Jurkat, Clone E6-1 (cell line): ENCODE measurements at regions not wholly inside any gene's neighbourhood (a gene's known extent, or its start where the extent isn't known, plus 50 kb on each side); places are given as distances from the start of the nearest gene placed in this dataset.

ENCODE experiments used
- DNase-seq: peaks from one replicate; pipeline ENCODE4 v3.0.0-alpha.2; 2011; ENCODE audit warnings: low read depth, low spot score
- H3K4me3 ChIP-seq: 2 replicates; pipeline ENCODE4 v1.5.1; 2011; ENCODE audit warnings: mild to moderate bottlenecking, low read length, control low read depth, moderate library complexity

DNA sequence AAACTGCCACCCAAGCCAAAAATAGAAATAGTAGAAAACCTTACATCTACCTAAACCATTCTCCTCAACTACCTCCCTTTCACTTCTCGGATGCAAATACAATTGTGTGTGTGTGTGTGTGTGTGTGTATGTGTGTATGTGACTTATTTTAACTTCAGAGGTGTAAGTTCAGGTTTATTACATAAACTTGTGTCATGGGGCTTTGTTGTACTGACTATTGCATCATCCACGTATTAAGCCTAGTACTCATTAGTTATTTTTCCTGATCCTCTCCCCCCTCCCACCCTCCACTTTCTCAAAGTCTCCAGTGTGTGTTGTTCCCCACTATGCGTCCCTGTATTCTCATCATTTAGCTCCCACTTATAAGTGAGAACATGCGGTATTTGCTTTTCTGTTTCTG, 592.5 kb upstream of the ATP2B1 start:
- H3K4me3 ChIP-seq: no peak overlapping the region

DNA sequence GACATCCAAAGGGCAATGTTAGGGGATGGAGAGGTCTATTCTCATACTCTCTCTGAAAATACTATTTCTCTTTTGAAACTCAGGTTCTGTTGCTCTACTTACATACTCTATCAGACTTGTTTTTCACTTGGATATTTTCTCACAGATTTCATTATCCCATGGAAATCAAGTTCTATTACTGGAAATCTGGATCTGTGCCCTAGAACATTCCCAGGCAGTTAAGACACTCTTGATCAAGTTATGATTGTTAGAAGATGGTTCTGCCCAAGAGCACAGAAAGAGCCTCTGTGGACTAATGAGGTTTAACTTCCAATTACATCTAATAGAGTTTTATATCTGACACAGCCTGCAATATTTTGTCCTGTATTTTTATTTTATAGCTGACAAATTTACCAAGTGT, 591.0 kb upstream of the ATP2B1 start:
- H3K4me3 ChIP-seq: no peak overlapping the region
- DNase-seq: no peak

More for the DNA sequence above, 592.5 kb upstream of the ATP2B1 start:
- DNase-seq: no peak

DNA sequence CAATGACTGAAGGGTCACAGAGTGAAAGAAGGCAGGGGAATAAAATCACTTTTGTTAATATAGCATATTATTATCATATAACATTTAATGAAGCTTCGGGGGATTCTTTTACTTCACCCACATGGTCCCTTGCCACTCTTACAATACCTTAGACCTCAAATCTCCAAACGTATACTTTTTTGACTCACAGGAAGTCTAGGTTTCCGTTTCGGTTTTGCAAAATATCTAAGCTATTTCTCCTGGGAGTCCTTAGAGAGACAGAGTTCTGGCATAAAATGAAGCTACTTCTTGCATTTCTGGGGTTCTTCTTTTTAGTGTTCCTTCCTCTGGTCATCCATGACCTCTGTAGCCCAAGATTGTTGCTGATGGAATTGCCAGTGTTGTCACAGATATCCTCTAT, 590.5 kb upstream of the ATP2B1 start:
- DNase-seq: no peak

DNA sequence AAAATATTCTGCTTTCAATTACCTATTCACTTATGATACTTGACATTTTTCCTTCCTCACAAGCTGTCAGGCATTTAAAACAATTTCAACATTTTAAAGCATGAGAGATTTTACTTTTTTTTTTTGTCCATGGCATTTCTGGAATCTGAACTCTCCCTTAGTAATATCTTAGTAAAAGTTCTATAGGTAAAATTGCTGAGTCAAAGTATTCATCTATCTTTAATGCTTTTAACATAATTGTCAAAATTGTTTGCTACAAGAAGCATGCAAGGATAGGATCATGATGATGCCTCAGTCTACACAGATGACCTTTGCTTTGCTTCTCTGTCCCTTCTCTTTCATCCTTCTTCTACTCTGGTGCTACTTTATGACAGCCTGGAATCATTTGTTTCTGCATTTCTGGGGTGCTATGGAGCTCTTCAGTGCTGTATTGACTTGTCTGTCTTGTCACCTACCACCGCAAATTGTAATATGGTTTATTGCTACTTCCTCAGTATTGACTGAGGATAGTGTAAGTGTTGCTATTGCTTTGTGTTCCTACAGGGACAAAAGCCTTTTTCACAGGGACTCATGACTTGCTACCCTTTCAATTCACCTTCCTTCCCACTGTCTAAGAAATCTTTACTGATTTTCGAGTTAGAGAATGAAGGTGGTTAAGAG, 589.8 kb upstream of the ATP2B1 start:
- DNase-seq: no peak
- H3K4me3 ChIP-seq: no peak overlapping the region

More for the DNA sequence above, 590.5 kb upstream of the ATP2B1 start:
- H3K4me3 ChIP-seq: no peak overlapping the region

DNA sequence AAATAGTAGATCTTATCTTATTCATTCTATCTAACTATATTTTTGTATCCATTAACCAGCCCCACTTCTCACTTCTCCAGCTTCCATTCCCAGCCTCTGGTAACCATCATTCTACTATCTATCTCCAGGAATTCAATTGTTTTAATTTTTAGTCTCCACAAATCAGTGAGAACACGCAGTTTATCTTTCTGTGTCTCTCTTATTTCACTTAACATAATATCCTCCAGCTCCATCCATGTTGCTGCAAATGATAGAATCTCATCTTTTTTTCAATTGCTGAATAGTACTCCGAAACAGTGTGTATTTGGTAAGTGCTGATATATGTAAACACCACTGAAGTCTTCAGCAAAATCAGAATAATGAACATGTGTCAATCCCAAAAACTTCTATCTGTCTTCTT, 587.2 kb upstream of the ATP2B1 start:
- DNase-seq: no peak
- H3K4me3 ChIP-seq: no peak overlapping the region

DNA sequence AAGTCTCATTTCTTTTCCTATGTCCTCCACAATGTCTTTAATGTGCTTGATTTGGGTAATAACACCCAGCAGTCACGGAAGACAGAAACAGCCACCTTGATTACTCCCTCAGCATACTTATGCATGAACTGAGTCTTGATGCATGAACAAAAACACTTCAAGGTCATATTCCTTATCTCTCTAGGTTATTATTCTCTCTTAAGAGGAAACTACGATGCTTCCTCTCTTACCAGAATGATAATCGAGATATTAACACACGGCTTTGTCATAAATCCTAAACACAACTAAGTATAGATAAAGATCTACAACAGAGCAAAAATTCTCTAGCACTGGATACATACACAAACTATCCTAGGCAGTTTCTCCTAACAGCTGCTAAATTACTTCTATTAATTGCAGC, 583.5 kb upstream of the ATP2B1 start:
- H3K4me3 ChIP-seq: no peak overlapping the region
- no peak for DNase-seq

DNA sequence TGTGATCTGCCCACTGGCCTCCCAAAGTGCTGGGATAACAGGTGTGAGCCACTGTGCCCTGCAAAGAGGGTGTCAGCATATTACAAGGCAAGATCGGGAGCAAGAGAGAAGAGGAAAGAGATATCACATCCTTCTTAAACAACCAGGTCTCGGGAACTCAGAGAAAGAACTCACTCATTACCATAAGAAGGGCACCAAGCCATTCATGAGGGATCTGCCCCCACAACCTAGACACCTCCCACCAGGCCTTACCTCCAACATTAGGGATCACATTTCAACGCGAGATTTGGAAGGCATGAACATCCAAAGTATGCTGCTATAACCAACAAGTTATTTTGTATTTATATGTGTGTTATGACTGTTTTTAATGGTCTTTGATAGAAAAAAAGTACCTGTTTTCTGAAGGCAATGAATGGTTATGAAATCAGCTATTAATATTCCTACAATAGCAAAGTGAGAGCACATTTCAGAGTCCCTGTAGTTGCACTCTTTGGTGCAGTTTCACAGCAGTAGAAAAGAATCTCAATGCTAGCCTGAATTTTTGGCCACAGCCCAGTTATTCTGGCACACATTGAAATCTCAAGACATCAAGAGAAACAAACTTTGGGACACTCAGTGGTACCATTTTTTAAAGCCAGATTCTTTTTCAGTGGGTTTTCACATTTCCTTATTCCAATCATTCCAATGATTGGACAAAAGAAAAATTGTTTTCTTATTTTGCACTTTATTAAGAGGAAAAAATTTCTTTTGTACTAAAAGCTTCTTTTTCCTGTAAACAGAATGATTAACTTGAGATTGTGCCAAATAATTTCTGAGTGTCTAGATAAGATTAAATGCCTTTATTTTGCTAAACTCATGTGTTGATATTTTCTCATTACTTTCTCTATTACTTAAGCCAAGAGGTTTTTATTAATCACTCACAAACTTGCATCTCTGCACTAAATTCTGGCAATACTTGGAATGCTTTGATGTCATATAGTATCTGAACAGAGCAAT, 582.6 kb upstream of the ATP2B1 start:
- H3K4me3 ChIP-seq: no peak overlapping the region
- no peak for DNase-seq

DNA sequence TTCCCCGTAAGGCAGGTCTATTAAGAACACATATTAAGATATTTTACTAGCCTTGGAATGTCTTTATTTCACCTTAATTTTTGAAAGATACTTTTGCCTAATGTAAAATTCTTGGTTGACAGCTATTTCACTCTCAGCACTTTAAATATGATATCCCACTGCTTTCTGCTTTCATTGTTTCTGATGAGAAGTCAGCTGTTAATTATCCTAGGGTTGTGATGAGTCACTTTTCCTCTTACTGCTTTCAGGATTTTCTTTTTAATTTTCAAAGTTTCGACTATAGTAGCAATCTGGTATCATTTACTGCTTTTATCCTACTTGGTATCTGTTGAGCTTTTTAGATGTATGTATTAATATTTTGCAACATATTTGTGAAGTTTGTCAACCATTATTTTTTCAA, 578.9 kb upstream of the ATP2B1 start:
- DNase-seq: no peak

DNA sequence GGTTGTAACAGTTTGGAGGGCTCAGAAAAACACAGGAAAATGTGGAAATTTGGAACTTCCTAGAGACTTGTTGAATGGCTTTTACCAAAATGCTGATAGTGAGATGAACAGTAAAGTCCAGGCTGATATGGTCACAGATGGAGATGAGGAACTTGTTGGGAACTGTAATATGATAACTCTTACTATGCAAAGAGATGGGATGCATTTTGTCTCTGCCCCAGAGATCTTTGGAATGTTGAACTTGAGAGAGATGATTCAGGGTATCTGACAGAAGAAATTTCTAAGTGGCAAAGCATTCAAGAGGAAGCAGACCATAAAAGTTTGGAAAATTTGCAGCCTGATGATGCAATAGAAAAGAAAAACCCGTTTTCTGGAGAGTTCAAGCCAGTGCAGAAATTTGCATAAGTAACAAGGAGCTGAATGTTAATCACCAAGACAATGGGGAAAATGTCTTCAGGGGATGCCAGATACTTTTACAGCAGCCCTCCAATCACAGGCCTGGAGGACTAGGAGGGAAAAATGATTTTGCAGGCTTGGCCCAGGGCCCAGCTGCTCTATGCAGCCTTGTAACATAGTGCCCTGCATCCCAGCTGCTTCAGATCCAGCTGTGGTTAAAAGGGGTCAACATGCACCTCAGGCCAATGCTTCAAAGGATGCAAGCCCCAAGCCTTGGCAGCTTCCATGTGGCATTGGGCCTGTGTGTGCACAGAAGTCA, 572.7 kb upstream of the ATP2B1 start:
- H3K4me3 ChIP-seq: no peak overlapping the region

More for the DNA sequence above, 578.9 kb upstream of the ATP2B1 start:
- H3K4me3 ChIP-seq: no peak overlapping the region

DNA sequence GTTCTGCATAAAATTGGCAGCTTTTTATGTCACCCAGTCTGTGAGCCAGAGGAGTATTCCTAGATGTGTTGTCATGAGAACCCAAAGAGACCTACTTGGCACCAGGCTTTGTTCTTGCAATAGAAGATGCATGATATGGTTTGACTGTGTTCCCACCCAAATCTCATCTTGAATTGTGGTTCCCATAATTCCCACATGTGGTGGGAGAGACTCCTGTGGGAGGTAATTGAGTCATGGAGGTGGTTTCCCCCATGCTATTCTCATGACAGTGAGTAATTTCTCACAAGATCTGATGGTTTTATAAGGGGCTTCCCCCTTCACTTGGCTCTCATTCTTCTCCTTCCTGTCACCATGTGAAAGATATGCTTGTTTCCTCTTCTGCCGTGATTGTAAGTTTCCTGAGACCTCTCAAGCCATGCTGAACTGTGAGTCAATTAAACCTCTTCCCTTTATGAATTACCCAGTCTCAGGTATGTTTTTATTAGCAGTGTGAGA, 572.0 kb upstream of the ATP2B1 start:
- no peak overlapping the region for H3K4me3 ChIP-seq
- no peak for DNase-seq

More for the DNA sequence above, 572.7 kb upstream of the ATP2B1 start:
- no peak for DNase-seq

DNA sequence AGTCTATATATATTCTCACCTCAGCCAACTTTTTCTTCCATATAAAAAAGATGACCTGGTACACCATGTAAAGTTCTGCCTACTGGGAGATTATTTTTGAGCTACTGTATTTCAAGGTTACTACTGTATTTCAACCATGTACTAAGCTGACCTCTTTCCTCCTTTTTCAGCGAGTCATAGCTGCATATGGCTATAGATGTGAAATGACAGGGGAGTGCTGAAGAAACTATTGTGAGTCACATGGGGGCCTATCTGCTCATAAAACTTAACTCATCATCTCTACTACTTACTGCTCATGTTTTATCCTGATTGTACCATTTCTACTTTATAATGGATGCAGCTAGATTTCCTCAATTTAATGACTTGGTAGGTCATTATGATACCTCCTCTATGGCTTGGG, 571.4 kb upstream of the ATP2B1 start:
- no peak for DNase-seq
- H3K4me3 ChIP-seq: no peak overlapping the region

DNA sequence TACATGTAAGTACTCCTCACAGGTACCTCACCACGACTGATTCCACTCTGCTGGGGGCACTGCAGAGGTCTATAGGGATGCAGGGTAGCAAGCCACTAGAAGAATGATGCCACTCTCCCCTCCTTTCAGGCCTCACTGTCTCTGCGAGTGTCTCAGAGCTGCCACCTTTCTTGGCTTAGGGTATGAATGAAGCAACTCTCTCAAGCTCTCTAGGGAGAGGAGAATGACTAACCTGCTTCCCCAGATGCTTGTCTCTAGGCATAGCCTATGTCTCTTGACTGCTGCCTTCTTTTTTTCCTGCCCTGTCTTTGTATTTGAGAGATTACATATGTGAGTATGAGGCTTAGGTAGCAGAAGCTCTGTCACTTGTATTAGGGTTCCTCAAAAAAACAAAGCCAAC, 566.5 kb upstream of the ATP2B1 start:
- DNase-seq: no peak
- H3K4me3 ChIP-seq: no peak overlapping the region

DNA sequence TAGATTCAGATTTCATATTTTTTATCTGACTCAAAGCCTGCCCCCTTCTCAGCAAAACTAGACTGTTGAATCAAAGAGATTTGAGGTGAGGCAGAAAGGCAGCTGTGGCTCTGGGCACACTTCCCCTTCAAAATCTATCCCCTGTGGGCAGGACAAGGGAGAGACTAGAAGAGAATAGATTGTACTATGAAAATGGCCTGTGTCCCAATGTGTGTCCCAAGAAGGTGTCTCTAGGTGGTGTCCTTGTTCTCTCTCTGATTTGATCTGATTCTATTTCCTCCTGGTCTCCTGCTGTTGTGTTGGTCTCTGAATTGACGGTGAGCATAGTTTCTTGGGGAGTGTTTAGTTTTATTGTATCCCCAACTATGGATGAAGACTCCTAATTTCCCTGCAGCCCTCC, 565.8 kb upstream of the ATP2B1 start:
- DNase-seq: no peak
- no peak overlapping the region for H3K4me3 ChIP-seq

DNA sequence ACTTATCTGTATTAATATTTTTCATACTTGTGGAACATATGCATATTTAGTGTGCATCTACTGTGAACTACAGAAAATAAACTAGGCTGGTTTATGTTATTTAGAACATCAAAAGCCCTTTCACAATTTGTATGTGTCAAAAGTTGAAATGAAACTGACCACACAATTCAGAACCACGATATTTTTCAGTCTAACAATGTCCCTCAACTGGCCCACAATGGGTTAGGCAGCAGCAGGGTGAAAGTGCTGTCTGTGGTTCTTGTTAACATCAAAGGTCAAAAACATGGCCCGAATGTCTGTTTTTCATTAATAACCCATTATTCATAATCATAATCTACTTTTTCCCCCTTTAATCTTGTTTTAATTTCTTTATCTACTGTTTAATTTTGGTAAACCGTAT, 559.9 kb upstream of the ATP2B1 start:
- H3K4me3 ChIP-seq: no peak overlapping the region
- DNase-seq: no peak

DNA sequence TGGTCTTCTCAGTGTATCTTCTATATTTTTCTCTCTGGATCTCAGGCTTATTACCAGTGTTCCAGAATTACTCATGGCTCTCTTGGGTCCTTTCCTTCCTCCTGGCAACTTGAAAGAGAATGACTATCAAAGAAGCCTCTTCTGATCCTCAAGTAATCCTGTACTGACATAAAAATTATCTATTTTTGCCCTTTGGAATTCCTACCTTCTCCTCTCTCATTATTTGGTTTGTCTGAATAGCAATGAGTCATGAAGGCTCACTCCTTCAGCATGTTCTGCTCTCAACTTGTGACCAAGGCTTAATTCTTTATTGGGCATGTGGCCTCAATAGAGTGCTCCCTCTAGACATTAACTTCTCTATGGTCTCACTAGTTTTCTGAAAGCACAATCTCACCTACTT, 553.6 kb upstream of the ATP2B1 start:
- no peak overlapping the region for H3K4me3 ChIP-seq
- DNase-seq: no peak

DNA sequence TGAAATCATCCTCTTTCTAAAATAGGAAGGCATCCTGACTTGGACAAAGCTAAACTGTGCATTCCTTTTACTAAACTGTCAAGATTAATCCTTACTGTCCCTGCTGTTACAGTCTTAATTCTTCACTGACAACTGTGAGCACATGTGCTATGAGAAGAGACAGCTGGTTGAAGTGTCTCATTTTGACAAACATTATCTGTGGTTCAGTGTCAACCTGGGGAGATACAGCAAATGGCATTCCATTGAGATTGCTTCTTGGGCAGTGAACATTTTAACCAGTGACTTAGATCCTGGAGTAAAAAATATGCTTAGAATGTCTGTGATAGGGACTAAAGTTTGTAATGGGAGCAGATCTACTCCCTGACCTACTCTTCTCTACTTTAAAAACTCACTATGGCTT, 552.6 kb upstream of the ATP2B1 start:
- DNase-seq: no peak
- H3K4me3 ChIP-seq: no peak overlapping the region

DNA sequence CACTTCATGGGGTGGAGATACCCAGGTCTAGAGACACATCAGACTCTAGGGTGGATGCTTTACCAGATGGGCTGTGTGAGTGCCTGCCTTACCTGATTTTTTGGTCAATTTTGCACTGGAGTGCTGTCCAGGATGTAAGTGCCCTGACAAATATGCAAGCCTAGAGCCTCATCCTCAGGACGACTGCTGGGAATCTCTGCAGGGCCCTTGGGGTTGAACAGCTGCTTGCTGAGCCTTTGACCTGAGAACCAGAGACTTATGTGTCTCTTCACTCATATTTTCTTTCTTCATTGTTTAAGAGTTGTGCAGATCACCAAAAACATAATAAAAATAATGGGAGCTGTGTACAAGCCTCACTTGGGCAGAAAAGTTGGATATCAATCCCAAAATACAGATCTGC, 551.5 kb upstream of the ATP2B1 start:
- no peak overlapping the region for H3K4me3 ChIP-seq
- DNase-seq: no peak

DNA sequence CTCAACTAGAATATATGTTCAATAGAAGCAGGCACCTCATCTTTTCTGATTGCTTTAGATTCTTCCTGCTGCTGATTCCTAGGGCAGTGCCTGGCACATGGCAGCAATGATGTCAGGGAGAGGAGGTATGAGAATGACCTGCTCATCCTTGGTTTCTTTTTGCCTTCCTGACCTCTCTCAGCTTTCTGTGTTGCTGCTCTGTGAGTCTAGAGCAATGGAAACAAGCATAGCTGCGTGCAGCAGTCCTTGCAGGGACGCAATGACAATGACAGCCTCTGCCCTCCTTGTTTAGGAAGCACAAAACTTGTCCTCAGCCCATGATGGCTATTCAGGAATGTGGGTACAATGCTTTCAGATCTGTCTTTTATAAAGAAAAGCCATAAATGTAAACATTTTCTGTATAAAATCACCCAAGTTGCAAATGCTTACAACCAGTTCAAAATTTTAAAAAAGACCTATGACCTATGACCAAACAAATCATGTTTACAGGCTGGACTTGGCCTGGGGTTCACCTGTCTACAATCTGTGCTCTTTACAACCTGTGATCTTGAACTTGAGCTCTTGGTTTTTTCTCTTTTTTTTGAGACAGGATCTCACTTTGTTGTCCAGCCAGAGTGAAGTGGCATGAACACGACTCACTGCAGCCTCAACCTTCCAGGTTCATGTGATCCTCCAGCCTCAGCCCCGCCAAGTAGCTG, 549.4 kb upstream of the ATP2B1 start:
- no peak overlapping the region for H3K4me3 ChIP-seq
- no peak for DNase-seq

DNA sequence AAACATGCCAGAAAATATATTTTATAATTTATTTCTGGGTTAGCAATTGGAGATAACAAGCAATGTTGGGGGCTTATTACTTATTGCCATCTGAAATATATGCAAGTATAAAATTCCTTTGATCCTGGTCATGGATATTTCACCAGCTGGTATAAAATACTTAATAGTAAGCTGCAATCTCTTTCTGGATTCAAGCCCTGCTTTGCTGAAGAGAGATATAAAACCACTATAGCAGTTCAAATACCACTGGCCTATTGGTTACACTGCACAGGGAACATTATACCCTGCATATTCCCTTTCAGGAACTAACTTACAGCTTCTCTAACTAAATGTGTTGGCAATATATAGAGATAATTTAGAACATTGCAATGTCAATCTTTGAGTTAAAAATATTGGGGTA, 546.2 kb upstream of the ATP2B1 start:
- H3K4me3 ChIP-seq: no peak overlapping the region
- DNase-seq: no peak
